ENCODE measurements at regions not wholly inside any gene's neighbourhood (a gene's known extent, or its start where the extent isn't known, plus 50 kb on each side); places are given as distances from the start of the nearest gene placed in this dataset.

- DNase-seq (ENCODE audit: low read depth, low spot score) (no peak), ATAC-seq (no peak)
- POLR2A ChIA-PET: interaction anchor here (0.7 kb wide), 1 partner anchor 373 kb away, joined by 3 read pairs; no protein-coding TSS in a partner anchor
- no TSS peak for BruUV-seq (replicated peaks)
- no peaks in the 10 kb centered on the region for H4K20me1 ChIP-seq (ENCODE audit: insufficient read depth)
- no peaks in the 10 kb centered on the region for H3K36me3 ChIP-seq (ENCODE audit: control insufficient read depth in 1 of 2, insufficient read depth in 2 of 2, low read length in 2 of 2)
- RAD21 ChIA-PET (ENCODE audit: low non-redundant PET in 1 of 2, low total read pairs in 2 of 2, uncharacterized antibody in 2 of 2, unreplicated experiment in 2 of 2): interaction anchor here (0.8 to 2.1 kb wide), 6 partner anchors 74 to 412 kb away, joined by 3 to 13 read pairs (median 5); no protein-coding TSS in a partner anchor
- H3K27ac ChIP-seq (ENCODE audit: low read depth, low read length): no peak overlapping the region
- no peak overlapping the region for H3K4me3 ChIP-seq (replicated peaks in 1 of 2; ENCODE audit: low read depth in 1 of 2, low read length in 2 of 2)
- TF ChIP-seq ZNF274 (IDR thresholded peaks at IDR 0.05; ENCODE audit: low read depth, low read length) (no peak), EGR1 (IDR thresholded peaks at IDR 0.05; ENCODE audit: low read depth) (no peak), EZH2 (IDR thresholded peaks at IDR 0.05) (no peak), ZFX (IDR thresholded peaks at IDR 0.05) (no peak), CEBPB (IDR thresholded peaks at IDR 0.05; ENCODE audit: low read depth) (no peak), POLR2AphosphoS5 (IDR thresholded peaks at IDR 0.05; ENCODE audit: low read depth, low read length) (no peak), JUND (IDR thresholded peaks at IDR 0.05) (no peak), SIN3A (IDR thresholded peaks at IDR 0.05; ENCODE audit: low read depth) (no peak), MAX (IDR thresholded peaks at IDR 0.05) (no peak), TCF7L2 (IDR thresholded peaks at IDR 0.05; ENCODE audit: borderline replicate concordance, extremely low read depth, insufficient read depth, insufficient read length) (no peak)
- H3K9ac ChIP-seq (ENCODE audit: low read length): no peak overlapping the region
- H3K79me2 ChIP-seq (ENCODE audit: insufficient read depth, low read length): no peaks in the 10 kb centered on the region
- H3K9me3 ChIP-seq (ENCODE audit: control insufficient read depth in 1 of 2, insufficient read depth in 1 of 2, low read depth in 1 of 2, low read length in 2 of 2): no peaks in the 10 kb centered on the region
- no peaks in the 10 kb centered on the region for H3K27me3 ChIP-seq (ENCODE audit: insufficient read depth, low read length)
- intact Hi-C loops (cut with micrococcal nuclease): loop anchor here (2.0 to 5.0 kb wide), 2 partner anchors 74 to 181 kb away; no protein-coding TSS in a partner anchor
- peaks cover 10 to 11% of the 10 kb centered on the region in 2 experiments for H3K4me1 ChIP-seq (ENCODE audit: control insufficient read depth in 1 of 2, insufficient read depth in 2 of 2, low read length in 2 of 2)
- H3K4me2 ChIP-seq (ENCODE audit: low read length): no peak overlapping the region
- H2AFZ ChIP-seq (ENCODE audit: low read depth, low read length, poor library complexity, severe bottlenecking): no peak overlapping the region
- CTCF ChIA-PET: interaction anchor here (0.6 to 5.0 kb wide), 12 partner anchors 24 to 653 kb away, joined by 3 to 106 read pairs (median 4); no protein-coding TSS in a partner anchor
- H3K9me2 ChIP-seq (ENCODE audit: insufficient read depth): no peaks in the 10 kb centered on the region
Measured at GRCh38 chr13:27358420-27358819, 66.0 kb upstream of the GTF3A start.

All from HCT116 (cell line).